GM21786 (cell line): ENCODE measurements at regions not wholly inside any gene's neighbourhood (a gene's known extent, or its start where the extent isn't known, plus 50 kb on each side); places are given as distances from the start of the nearest gene placed in this dataset.
"Not testable (repeated sequence)": the region's sequence is repeated elsewhere in the genome, so short reads cannot be mapped to it uniquely, and the experiment has no call there.

Source experiments
- ATAC-seq: cut with Tn5 transposase; IDR thresholded peaks from one replicate; pipeline ENCODE4 v1.9.1; 2021; ENCODE audit not compliant: unreplicated experiment

DNA sequence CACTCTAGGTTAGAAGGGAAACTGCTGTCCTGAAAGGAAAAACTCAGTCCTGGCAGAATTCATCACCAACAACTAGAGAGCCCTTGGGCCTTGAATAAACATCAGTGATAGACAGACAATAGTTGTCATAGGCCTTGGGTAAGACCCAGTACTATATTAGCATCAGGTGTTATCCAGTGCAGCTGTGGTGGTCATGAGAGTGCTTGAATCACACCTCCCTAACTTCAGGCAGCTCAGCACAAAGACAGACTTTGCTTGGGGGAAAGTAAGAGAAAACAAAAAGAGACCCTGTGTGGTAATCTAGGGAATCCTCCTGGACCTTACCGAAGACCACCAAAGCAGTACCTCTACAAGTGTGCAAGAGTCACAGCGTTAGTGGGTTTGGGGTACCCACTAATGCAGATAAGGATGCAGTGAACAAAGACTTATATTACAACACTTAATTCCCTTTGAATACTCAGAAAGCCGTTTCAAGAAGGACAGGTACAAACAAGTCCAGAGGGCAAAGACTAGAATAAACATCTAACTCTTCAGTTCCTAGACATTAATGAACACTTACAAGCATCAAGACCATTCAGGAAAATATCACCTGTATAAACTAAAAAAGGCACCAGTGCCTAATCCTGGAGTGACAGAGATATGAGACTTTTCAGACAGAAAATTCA, 332.3 kb upstream of the EPHA3 start:
- ATAC-seq: no peak

DNA sequence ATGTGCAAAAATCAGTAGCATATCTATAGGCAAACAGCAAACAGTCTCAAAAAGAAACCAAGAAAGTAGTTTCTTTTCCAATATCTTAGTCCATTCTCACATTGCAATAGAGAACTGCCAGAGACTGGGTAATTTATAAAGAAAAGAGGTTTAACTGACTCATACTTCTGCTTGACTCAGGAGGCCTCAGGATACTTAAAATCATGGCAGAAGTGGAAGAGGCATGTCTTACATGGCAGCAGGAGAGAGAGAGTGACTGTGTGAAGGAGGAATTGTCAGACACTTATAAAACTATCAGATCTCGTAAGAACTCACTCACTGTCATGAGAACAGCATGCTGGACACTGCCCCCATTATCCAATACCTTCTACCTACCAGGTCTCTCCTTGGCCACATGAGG, 327.9 kb upstream of the EPHA3 start:
- no peak for ATAC-seq

DNA sequence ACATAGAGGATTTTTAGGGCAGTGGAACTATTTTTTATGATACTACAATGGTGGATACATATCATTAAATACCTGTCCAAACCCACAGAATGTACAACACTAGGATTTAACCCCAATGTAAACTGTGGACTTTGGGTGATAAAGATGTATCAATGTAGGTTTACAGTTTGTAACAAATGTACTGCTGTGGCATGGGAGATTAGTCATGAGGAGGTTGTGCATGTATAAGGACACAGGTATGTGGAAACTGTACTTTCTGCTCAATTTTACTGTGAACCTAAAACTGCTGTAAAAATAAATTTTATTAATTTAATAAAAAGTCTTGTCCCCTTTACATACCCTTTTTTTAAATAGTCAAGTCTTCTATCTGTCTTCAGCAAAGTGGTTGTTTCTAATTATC, 322.5 kb upstream of the EPHA3 start:
- ATAC-seq: no peak

DNA sequence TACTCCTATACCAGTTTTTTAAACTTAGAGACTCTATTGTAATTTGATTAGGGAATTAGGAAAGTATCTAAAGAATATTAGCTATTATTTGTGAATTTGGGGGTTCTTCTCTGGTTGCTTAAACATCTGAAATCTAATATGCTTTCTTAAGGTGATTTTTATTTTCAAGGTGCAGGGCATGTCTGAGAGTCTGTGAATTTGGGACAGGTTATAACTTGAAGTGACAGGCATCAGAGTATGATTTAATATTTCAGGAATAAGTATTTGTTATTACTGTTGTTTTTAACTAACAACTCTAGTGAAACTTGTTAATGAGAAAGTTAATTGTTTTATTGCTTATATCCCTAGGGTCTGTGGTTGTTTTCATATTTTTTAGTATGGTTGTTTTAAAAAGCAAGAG, 321.6 kb upstream of the EPHA3 start:
- ATAC-seq: no peak

DNA sequence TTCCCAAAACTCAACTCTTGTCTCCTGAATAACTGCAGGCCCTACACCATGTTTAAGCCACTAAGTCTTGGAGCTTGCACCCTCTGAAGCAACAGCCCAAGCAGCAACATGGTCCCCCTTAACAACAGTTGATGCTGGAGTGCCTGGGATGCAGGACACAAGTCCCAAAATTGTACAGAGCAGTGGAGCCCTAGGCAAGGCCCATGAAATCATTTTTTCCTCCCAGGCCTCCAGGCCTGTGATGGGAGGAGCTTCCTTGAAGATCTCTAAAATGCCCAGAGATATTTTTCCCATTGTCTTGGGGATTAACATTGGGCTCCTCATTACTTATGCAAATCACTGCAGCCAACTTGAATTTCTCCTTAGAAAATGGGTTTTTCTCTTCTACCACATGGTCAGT, 311.9 kb upstream of the EPHA3 start:
- ATAC-seq: no peak

DNA sequence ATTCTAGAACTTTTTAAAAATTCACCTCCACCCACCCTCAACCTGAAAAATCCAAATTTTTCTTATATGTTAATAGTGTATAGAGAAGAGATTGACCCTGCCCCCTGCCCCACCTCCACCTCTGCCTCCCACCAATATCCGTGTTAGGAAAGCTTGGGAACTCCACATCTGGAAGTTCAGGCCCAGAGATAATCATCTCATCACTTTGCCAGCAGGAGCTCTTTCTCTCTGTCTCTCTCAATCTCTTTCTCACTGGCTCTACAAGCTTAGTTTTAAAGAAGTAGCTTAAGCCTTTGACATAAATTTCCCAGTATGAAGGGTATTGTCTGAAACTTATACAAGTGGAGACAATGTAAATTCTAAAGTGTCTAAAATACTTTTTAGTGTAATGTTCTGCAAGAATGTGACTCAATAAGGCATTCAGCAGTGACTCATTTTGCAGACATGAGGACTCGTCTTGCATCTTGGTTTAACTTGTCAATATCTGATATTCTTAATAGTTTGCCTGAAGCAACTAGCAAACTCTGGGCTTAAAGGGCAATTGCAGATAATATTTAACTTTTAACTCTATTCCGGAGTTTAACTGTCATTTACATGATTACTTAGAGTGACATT, 299.8 kb upstream of the EPHA3 start:
- no peak for ATAC-seq

DNA sequence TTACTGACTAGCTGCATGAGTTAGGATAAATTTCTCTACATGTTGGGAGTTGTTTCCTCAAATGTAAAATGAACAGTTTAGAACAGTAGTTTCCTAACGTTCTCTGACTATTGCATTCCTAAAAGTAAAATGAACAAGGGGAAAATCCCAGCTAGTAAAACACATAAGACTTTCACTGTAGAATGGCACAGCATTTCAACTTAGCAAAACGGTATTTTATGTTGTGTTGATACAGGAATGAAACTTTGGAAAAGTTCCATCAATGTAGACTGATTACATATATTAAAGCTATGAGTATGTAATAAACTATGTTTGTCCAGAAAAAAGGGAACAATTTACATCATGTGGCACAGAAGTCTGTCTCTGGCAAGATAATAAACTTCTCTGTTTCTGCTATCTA, 297.4 kb upstream of the EPHA3 start:
- ATAC-seq: no peak

DNA sequence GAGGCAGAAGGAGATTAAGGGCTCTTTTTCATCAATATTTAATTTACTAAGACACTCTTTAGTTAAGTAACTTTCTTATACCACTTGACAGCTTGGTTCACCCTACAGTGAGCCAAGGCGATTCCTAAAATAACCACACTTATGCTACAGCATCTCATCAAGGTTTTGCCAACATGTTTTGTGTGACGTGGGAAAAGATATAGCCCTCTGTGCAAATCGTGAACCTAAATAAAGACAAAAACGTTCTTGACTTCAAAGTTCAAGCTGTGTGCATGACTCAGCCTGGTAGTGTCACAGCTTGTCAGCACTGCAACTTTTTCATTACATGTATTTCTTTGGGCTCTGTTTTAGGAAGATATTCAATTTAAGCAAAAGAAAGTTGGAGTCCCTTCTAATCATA, 297.0 kb upstream of the EPHA3 start:
- ATAC-seq: no peak

DNA sequence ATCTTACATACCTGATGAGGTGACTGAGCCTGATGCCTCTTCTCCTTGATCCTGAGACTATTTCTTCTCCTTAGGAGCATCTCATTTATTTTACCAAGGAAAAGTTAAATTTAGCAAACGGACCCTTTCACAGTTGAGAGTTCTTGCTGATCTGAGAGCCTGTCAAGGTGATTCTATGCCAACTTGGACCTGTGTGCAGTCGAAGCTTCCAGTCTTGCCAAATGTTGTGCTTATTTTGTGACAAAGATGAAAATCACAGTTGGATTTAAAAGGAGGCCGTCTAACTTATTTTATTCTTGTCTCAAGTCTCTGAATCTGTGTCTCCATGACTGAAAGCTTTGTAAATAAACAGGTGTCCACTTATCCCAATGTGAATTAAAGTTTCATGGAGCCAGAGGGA, 296.3 kb upstream of the EPHA3 start:
- ATAC-seq: no peak

DNA sequence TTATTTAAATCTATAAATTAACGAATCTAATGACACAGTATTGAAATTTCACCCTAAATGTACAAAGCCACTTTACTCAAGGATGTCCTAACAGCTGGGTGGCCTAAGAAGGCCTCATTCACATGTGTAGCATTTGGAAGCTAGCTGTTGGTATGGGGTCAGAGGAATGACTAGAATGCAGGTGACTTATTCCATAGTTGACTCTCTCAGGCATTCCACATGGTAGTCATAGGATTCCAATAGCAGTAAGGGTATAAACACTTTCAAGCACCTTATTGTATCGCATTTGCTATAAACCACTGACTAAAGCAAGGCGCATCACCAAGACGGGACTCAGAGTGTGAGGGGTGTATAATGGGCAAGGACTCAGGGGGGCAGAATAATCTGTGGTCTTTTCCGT, 294.8 kb upstream of the EPHA3 start:
- no peak for ATAC-seq

DNA sequence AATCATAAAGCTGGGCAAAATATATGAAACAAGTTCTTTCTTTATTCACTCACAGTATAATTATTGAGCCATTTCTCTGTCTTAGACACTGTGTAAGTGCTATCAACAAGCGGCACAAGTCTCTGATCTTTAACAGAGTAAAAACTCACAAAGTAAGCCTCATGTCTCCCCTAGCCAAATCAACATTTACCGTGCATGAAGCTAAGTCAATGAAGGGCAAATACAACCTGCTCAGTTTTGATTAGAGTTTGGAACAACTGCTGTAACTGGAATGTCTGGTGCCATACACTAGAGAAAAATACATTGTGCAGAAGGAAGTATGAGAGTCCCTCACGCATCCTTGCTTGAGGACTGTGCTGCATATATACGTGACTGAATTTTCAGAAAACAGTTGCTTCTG, 291.0 kb upstream of the EPHA3 start:
- ATAC-seq: no peak

DNA sequence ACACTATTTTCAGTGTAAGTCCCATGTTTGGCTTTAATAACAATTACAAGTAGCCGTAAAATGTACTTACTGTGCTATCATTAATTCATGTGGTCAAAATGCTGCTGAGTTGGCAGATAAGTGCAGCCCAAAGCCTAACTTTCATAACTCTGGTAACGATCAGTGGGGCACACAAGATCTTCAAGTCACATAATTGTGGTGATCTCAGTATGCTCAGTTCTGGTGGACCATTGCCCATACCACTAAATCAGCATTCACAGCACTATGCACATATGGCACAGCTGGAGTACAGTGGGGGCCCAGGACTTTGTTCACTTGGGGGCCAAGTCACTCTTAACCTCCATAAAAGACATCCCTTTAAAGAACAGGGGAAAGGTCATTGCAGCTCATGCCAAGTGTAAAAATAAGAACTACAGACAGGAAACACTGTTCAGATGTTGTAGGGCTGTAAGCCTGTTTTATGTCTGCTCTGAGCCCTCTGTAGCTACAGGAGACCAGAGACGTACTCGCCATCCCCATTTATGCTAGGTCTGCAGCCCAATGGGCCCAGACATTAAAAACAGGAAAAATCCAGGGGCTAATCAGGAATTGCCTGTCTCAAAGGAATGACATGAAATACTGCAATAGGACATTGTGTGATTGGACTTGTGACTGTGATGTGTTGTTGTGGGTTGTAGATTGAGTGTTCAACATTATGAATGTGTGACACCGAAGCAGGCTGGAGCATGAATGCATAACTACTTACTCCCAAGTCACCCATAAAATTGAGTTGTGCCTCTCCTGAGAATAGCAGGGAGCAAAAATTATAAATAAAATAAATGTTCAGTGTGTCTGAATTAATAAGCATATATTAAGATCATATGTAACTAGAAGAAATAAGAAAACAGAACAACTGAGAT, 282.5 kb upstream of the EPHA3 start:
- no peak for ATAC-seq

DNA sequence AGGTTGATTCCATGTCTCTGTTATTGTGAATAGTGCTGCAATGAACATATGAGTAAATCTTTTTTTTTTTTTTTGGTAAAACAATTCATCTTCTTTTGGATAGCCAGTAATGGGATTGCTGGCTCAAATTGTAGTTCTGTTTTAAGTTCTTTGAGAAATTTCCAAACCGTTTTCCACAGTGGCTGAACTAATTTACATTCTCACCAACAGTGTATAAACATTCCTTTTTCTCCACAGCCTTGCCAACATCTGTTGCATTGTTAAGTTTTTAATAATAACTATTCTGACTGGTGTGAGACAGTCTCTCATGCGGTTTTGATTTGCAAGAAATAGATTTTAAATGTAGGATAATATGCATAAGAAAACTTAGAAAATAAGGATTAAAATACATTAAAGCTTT, 279.0 kb upstream of the EPHA3 start:
- ATAC-seq: no peak

DNA sequence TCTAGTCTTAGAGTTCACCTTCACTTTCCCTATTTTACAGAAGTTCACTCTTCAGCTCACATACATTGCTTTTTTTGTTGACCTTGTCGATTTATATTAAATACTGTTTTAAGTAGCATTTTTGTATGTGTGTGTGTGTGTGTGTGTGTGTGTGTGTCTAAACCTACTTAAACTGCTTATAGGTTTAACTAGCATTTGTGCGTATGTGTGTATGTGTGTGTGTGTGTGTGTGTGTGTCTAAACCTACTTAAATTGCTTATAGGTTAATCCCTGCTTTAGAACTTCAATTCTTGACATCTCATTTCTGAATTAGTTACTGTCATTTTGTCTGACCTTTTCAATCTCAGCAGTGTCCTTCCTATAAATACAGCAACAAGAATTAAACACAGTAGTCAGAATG, 254.8 kb upstream of the EPHA3 start:
- no peak for ATAC-seq

DNA sequence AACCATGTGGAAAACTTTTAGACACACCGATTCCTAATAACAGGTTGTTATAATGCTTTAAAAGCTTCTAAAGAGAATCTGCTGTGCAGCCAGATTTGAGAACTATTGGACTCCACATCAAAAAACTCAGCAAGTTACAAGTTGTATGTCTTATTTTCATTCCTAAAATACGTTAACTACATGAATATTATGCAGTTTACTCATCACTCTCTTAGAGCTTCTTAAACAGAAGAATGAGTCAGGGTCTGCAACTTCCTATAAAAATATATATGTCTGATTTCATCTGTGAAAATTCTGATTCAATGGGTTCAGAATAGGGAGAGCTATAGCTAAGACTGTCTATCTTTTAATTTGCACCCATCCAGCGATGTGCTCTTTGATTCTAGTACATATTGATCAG, 244.2 kb upstream of the EPHA3 start:
- no peak for ATAC-seq

DNA sequence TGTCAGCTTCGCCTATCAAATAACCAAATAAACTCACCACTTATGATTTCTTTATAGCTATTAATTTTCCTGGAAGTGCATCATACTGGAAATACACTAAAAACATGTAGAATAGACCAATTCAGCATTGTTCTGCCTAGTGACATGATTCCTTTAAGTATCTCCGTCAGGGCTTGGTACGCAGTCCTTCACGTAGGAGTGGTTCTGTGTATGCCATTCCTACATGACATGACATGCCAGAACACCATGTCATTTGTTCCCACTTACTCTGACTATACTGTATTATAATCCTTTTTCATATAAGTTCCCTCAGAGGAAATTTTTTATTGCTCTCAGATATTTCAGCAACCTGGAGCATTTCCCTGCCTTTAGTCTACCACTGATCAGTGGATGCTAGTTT, 230.7 kb upstream of the EPHA3 start:
- no peak for ATAC-seq

DNA sequence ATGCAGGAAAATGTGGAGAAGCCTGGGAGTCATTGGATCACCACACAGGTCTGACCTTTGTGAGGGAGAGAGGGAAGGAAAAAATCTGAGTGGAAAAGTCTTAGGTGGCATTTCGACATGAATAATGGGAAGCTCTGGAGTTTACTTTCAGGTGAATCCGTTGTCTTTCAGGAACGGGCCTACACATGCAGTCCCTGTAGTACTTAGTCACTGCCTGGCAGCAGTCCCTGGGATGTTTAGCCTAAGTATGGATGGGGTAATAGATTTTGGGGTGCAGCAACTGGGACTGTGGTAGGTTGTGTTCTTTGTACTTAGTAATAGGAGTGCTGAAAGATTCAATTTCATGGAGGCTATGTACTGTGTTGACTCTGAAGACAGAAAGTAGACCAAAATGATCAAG, 227.5 kb upstream of the EPHA3 start:
- no peak for ATAC-seq

DNA sequence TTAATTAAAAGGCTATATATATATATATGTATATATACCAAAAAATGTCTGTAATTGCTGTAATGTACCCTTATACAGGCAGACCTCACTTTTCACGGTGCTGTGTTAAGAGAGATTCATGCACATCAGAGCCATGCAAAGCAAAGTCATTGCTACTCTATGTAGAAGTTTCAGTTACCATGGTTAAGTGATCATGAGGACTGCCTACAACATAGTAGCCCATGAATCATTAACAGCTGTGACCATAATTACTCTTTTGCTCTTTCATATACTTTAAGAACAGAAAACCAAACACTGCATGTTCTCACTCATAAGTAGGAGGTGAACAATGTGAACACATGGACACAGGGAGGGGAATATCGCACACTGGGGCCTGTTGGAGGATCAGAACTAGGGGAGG, 225.3 kb upstream of the EPHA3 start:
- ATAC-seq: peak; percentile 98

DNA sequence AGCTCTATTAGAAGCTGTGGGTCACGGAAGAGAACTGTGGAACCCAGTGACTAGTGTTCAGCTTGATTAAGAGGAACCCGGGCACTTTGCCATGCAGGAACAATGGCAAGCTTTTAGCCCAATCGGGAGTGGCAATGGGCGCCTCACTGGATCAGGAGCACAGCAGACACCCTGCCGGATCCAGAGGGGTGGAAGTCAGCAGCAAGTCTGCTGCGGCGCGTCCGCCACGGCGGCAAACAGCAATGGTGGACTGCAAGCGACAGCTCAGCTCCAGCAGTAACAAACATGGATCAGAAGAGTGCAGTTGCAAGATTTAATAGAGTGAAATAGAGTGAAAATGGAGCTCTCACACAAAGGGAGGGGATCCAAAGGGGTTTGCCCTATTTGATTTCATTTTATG, 220.8 kb upstream of the EPHA3 start:
- not testable (repeated sequence) for ATAC-seq

DNA sequence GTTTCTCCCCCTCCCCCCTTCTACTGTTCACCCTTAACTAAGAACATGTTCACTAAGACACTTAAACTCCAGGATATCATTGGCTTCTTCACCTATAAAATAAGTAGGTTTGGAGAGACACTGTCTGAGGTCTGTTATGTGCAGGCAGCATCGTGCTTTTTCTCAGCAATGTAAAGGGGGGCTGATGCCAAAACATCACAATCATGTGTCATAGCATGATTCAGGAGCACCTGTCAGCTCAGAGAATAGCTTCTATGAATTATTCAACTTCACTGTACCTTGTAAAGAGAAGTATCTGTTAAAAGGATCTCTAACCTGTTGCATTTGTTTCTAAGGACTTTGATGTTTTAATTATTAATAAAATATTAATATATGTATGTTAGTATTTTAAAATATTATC, 211.4 kb upstream of the EPHA3 start:
- ATAC-seq: no peak

DNA sequence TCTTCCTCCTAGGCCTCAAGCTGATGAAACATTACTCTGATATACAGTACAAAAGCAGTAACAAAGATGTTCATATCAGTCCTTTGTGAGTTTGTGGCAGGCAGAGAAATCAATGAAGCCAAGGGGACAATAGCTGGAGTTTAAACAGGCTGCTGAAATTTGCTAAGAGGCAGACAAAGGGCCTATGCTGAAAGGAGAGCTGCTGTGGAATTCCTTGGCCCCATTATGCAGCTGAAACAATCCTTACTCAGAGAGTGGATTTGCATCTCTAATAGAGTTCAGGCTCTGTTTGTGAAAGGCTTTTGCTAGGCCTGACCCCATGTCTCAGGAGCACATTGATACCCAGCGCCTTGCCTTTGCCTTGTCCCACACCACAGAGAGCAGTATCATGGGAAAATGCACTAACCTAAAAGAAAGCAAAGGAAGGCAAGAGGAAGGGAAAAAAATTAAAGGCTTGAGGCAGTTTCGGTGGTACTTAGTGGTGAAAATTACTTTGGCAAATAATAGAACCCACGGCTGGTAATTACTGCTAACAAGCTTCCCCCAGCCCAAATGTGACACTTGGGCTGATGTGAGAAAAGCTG, 195.0 kb upstream of the EPHA3 start:
- ATAC-seq: no peak

DNA sequence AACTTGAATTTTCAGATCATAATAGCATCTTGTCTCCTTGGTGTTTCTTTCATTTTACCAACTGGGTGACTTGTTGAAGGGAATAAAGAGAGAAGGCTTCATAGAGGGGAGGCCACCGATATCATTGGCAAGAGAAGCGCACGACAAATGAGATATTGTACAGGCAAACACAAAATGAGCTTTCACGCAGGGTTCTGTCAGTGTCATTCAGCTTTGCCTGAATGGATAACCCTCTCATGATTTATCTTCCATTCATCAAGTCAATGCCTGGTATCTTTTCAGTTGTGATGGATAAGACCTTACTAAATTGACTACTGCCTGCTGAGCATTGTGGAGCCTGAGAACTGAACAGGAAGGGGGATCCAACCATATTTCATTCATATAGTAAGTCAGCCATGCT, 188.6 kb upstream of the EPHA3 start:
- ATAC-seq: no peak
